PC-3 (cell line): ENCODE measurements at regions not wholly inside any gene's neighbourhood (a gene's known extent, or its start where the extent isn't known, plus 50 kb on each side); places are given as distances from the start of the nearest gene placed in this dataset.

ENCODE experiments used
- ATAC-seq: fragments of 200-7000 bp; cut with Tn5 transposase; 2 replicates; pipeline ENCODE4 v1.9.1; 2020; ENCODE audit warnings: mild to moderate bottlenecking, moderate library complexity
- BruUV-seq: library from RNA; stranded (reverse); fragments of 400-500 nt; replicated peaks from 2 replicates; lab custom pipeline; 2021; lab: Mats Ljungman, UMichigan
- CTCF ChIA-PET: fragments of 300-600 bp; sonication (Branson Sonifier 250); formaldehyde crosslinking; loops from one replicate; lab custom pipeline; 2022; ENCODE audit warnings: antibody characterized with exemption; lab: Charles Lee
- POLR2A ChIA-PET: fragments of 300-600 bp; sonication (Branson Sonifier 250); formaldehyde crosslinking; loops from one replicate; lab custom pipeline; 2022; ENCODE audit warnings: antibody characterized with exemption; ENCODE audit not compliant: unreplicated experiment; lab: Charles Lee
- DNase-seq: peaks from one replicate; pipeline ENCODE4 v3.0.0-alpha.2; 2015
- H2AFZ ChIP-seq: fragments of 300-600 bp; sonication (generic); 2 replicates; pipeline ENCODE4 v1.6.0; 2016; ENCODE audit warnings: antibody characterized with exemption, low read length
- H3F3A ChIP-seq: fragments of 300-600 bp; sonication (generic); one replicate; pipeline ENCODE4 v1.6.0; 2017; ENCODE audit warnings: antibody characterized with exemption, low read length, control low read depth, mild to moderate bottlenecking; ENCODE audit not compliant: unreplicated experiment
- H3K27ac ChIP-seq: fragments of 300-600 bp; sonication (generic); 2 replicates; pipeline ENCODE4 v1.5.1; 2016; ENCODE audit warnings: mild to moderate bottlenecking, low read length
- H3K27me3 ChIP-seq: fragments of 300-600 bp; sonication (generic); 2 replicates; pipeline ENCODE4 v1.6.1; 2016; ENCODE audit warnings: low read length, mixed read lengths
- H3K36me3 ChIP-seq: fragments of 300-600 bp; sonication (generic); 2 replicates; pipeline ENCODE4 v1.6.1; 2016; ENCODE audit warnings: low read depth, mixed run types, low read length, mixed read lengths
- H3K4me1 ChIP-seq: fragments of 300-600 bp; sonication (generic); 2 replicates; pipeline ENCODE4 v1.5.1; 2016; ENCODE audit warnings: low read length; ENCODE audit not compliant: insufficient read depth
- H3K4me2 ChIP-seq: fragments of 300-600 bp; sonication (generic); 2 replicates; pipeline ENCODE4 v1.6.0; 2016; ENCODE audit warnings: low read length
- H3K4me3 ChIP-seq: fragments of 300-600 bp; sonication (generic); 2 replicates; pipeline ENCODE4 v1.5.1; 2016; ENCODE audit warnings: mild to moderate bottlenecking, low read length, mixed read lengths
- H3K79me2 ChIP-seq: fragments of 300-600 bp; sonication (generic); 2 replicates; pipeline ENCODE4 v1.6.1; 2017; ENCODE audit warnings: low read length, mixed read lengths
- H3K9ac ChIP-seq: fragments of 300-600 bp; sonication (generic); 2 replicates; pipeline ENCODE4 v1.6.0; 2016; ENCODE audit warnings: mild to moderate bottlenecking, low read length
- H3K9me2 ChIP-seq: fragments of 300-600 bp; sonication (generic); replicated peaks from 2 replicates; pipeline ENCODE4 v1.6.1; 2016; ENCODE audit warnings: mixed run types, low read length, mixed read lengths
- H3K9me3 ChIP-seq: fragments of 300-600 bp; sonication (generic); 2 replicates; pipeline ENCODE4 v1.6.1; 2016; ENCODE audit warnings: low read length, mixed read lengths
- H4K20me1 ChIP-seq: fragments of 300-600 bp; sonication (generic); 2 replicates; pipeline ENCODE4 v1.6.1; 2016; ENCODE audit warnings: low read length, mixed read lengths
- EZH2 ChIP-seq: fragments of 300-600 bp; sonication (generic); IDR thresholded peaks from one replicate; pipeline ENCODE4 v1.6.1; 2017; ENCODE audit warnings: antibody characterized with exemption, mild to moderate bottlenecking, low read length; ENCODE audit not compliant: unreplicated experiment
- EZH2phosphoT487 ChIP-seq: fragments of 300-600 bp; sonication (generic); IDR thresholded peaks from 2 replicates; pipeline ENCODE4 v1.6.1; 2018; ENCODE audit warnings: mild to moderate bottlenecking, antibody characterized with exemption, low read length, borderline replicate concordance
- intact Hi-C: fragments of 100-400 bp; cut with micrococcal nuclease; formaldehyde crosslinking; loops from 2 replicates; pipeline ENCODE4 v1.9.0; 2023
- TF ChIP-seq, protein P1 (sequence below): fragments of 300-600 bp; sonication (generic); conservative IDR thresholded peaks from 2 replicates; pipeline ENCODE4 v1.5.1; 2017; ENCODE audit warnings: antibody characterized with exemption, low read depth, mild to moderate bottlenecking, low read length

DNA sequence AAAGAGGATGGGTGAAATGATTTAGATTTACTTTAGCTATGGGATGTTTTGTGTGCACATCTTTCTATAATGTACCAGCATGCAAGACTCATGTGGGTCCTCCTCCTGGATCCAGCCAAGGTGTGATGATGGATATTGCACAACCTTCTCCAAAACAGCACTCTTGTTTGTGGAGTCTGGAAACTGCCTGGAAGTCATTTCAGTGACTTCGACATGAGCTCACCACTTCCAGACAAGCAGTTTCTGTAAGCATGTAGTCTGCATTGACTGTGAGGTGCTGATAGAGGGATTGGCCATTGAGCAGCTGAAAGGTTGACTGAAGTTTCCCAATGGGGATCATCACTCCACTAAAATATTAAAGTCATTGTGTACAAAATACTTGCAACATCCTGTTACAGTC is 154.0 kb downstream of the TRIB2 start:
- CTCF ChIA-PET, result no interaction called here
- H3K36me3 ChIP-seq, result no peaks in the 10 kb centered on the region
- no peak overlapping the region for H3K4me2 ChIP-seq
- intact Hi-C loops, result no loop called here
- no peak for TF ChIP-seq EZH2phosphoT487
- H3K9me2 ChIP-seq, result no peaks in the 10 kb centered on the region
- 0 out of 2 replicates have a peak, but pooled peaks cover 6% of the 10 kb centered on the region for H3K4me1 ChIP-seq
- no peak overlapping the region for H3K4me3 ChIP-seq
- no peak overlapping the region for H3K27ac ChIP-seq
- H3K9ac ChIP-seq, result no peak overlapping the region
- ATAC-seq (no peak), DNase-seq (no peak)
- no peaks in the 10 kb centered on the region for H3K9me3 ChIP-seq
- H3K27me3 ChIP-seq, result no peaks in the 10 kb centered on the region
- H2AFZ ChIP-seq, result no peak overlapping the region
- BruUV-seq, result no TSS peak
- POLR2A ChIA-PET, result no interaction called here
- H3F3A ChIP-seq, result no peaks in the 10 kb centered on the region
- no peaks in the 10 kb centered on the region for H3K79me2 ChIP-seq
- H4K20me1 ChIP-seq, result no peaks in the 10 kb centered on the region

DNA sequence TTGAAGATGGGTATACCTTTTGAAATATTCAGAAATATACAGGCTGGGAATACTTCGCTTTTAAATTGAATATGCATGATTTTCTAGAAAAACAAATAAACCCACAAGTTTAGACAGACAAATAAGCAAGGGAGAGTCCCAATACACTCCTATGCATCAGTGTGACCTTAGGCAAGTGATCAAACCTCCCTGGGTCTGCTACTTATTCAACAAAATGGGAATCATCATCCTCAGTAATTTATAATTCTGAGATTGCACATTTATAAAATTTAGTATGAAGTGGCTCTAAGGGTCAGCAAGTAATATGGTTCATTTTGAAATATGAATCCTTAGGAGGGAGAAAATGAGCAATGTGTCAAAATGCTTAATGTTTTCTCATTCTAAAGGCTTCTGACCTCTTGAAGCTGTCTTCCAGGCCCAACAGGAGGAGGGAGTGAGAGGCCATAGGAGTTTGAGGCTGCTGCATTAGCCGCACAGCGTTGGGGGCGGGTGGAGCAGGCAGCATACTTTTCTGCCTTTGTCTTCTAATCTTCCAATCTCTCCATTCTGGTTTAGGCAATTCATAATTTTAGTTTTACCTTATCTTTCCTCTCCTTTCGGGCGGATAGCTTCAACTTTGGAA is 155.1 kb downstream of the TRIB2 start:
- intact Hi-C loops, result no loop called here
- H3K4me2 ChIP-seq, result no peak overlapping the region
- H2AFZ ChIP-seq, result no peak overlapping the region
- H3K9me3 ChIP-seq, result no peaks in the 10 kb centered on the region
- no TSS peak for BruUV-seq
- no peak overlapping the region for H3K4me3 ChIP-seq
- H4K20me1 ChIP-seq, result no peaks in the 10 kb centered on the region
- H3K27me3 ChIP-seq, result no peaks in the 10 kb centered on the region
- H3F3A ChIP-seq, result no peaks in the 10 kb centered on the region
- H3K9ac ChIP-seq, result no peak overlapping the region
- H3K36me3 ChIP-seq, result no peaks in the 10 kb centered on the region
- H3K4me1 ChIP-seq, result 0 out of 2 replicates have a peak, but pooled peaks cover 6% of the 10 kb centered on the region
- CTCF ChIA-PET, result no interaction called here
- H3K79me2 ChIP-seq, result no peaks in the 10 kb centered on the region
- POLR2A ChIA-PET, result no interaction called here
- ATAC-seq (no peak), DNase-seq (no peak)
- no peak overlapping the region for H3K27ac ChIP-seq
- no peaks in the 10 kb centered on the region for H3K9me2 ChIP-seq
- TF ChIP-seq EZH2, result no peak

DNA sequence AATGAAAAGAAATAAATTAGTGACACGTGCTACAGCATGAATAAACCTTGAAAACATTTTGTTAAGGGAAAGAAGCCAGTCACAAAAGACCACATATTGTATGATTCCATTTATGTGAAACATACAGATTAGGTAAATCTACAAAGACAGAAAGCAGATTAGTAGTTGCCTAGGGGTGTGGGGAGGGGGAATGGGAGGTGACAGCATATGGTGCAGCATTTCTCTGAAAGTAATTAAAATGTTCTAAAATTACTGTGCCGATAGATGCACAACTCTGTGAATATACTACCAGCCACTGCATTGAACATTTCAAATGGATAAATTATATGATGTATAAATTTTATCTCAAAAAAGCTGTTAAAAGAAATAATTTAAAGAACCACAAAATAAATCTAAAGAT is 161.0 kb downstream of the TRIB2 start:
- H3K9me3 ChIP-seq, result no peaks in the 10 kb centered on the region
- no peaks in the 10 kb centered on the region for H3K79me2 ChIP-seq
- CTCF ChIA-PET, result no interaction called here
- H3F3A ChIP-seq, result no peaks in the 10 kb centered on the region
- H3K4me1 ChIP-seq, result no peaks in the 10 kb centered on the region
- no peaks in the 10 kb centered on the region for H3K9me2 ChIP-seq
- intact Hi-C loops, result no loop called here
- BruUV-seq, result no TSS peak
- ATAC-seq (no peak), DNase-seq (no peak)
- H3K9ac ChIP-seq, result no peak overlapping the region
- H3K36me3 ChIP-seq, result no peaks in the 10 kb centered on the region
- no peaks in the 10 kb centered on the region for H4K20me1 ChIP-seq
- no peak overlapping the region for H3K27ac ChIP-seq
- POLR2A ChIA-PET, result no interaction called here
- no peak for TF ChIP-seq EZH2phosphoT487
- no peak for TF ChIP-seq EZH2
- TF ChIP-seq, protein P1, sequence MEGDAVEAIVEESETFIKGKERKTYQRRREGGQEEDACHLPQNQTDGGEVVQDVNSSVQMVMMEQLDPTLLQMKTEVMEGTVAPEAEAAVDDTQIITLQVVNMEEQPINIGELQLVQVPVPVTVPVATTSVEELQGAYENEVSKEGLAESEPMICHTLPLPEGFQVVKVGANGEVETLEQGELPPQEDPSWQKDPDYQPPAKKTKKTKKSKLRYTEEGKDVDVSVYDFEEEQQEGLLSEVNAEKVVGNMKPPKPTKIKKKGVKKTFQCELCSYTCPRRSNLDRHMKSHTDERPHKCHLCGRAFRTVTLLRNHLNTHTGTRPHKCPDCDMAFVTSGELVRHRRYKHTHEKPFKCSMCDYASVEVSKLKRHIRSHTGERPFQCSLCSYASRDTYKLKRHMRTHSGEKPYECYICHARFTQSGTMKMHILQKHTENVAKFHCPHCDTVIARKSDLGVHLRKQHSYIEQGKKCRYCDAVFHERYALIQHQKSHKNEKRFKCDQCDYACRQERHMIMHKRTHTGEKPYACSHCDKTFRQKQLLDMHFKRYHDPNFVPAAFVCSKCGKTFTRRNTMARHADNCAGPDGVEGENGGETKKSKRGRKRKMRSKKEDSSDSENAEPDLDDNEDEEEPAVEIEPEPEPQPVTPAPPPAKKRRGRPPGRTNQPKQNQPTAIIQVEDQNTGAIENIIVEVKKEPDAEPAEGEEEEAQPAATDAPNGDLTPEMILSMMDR, result no peak
- no peak overlapping the region for H3K4me3 ChIP-seq
- H3K4me2 ChIP-seq, result no peak overlapping the region
- no peak overlapping the region for H2AFZ ChIP-seq
- H3K27me3 ChIP-seq, result no peaks in the 10 kb centered on the region

DNA sequence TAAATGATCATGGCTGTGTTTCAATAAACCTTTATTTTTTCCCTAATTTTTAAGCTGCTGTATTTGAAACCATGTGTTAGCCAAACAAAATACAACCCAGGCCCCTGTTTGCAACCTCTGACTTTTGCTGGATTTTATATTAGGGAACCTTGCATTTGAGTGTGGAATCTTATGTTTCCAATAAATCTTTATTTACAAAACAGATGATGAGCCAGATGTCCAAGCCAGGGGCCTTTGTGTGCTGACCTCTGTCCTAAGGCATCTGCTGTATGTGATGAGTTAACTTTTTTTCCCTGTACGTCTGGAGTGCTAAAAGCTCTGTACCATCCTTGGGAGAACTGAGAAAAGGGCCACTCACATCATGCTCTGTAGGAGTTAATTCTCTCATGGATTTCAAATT is 162.9 kb downstream of the TRIB2 start:
- no peak overlapping the region for H3K9ac ChIP-seq
- H3K9me3 ChIP-seq, result no peaks in the 10 kb centered on the region
- no peaks in the 10 kb centered on the region for H3F3A ChIP-seq
- no peaks in the 10 kb centered on the region for H3K9me2 ChIP-seq
- intact Hi-C loops, result no loop called here
- POLR2A ChIA-PET, result no interaction called here
- ATAC-seq (no peak), DNase-seq (no peak)
- BruUV-seq, result no TSS peak
- no peak overlapping the region for H2AFZ ChIP-seq
- TF ChIP-seq EZH2 (no peak), EZH2phosphoT487 (no peak)
- TF ChIP-seq, protein P1, result no peak
- H3K36me3 ChIP-seq, result no peaks in the 10 kb centered on the region
- peaks cover 6% of the 10 kb centered on the region; the same call in 1 of the 2 replicates for H3K4me1 ChIP-seq
- H3K79me2 ChIP-seq, result no peaks in the 10 kb centered on the region
- CTCF ChIA-PET, result no interaction called here
- no peaks in the 10 kb centered on the region for H4K20me1 ChIP-seq
- H3K27me3 ChIP-seq, result no peaks in the 10 kb centered on the region
- no peak overlapping the region for H3K27ac ChIP-seq
- no peak overlapping the region for H3K4me3 ChIP-seq
- no peak overlapping the region for H3K4me2 ChIP-seq
